GM10266 (cell line): ENCODE measurements at regions not wholly inside any gene's neighbourhood (a gene's known extent, or its start where the extent isn't known, plus 50 kb on each side); places are given as distances from the start of the nearest gene placed in this dataset.

ENCODE experiments used
- DNase-seq: peaks from one replicate; pipeline ENCODE4 v3.0.0; 2012; ENCODE audit errors: extremely low spot score
- CTCF ChIP-seq: IDR thresholded peaks from 2 replicates; pipeline ENCODE4 v1.5.1; 2012; ENCODE audit warnings: mild to moderate bottlenecking, low read depth; ENCODE audit not compliant: control insufficient read depth, insufficient read depth; ENCODE audit errors: missing control alignments

GRCh38 chr6:14917109-14917910, 328.6 kb upstream of the JARID2 start:
- no peak for DNase-seq
- no peak for TF ChIP-seq CTCF

- DNase-seq: no peak
- no peak for TF ChIP-seq CTCF
These were observed 327.5 kb upstream of the JARID2 start for GRCh38 chr6:14918200-14918907.

GRCh38 chr6:14919038-14919670, 326.7 kb upstream of the JARID2 start:
- no peak for TF ChIP-seq CTCF
- DNase-seq: no peak

- DNase-seq: no peak
- no peak for TF ChIP-seq CTCF
These were observed 325.6 kb upstream of the JARID2 start for GRCh38 chr6:14920276-14920675.

GRCh38 chr6:14921170-14921569, 324.7 kb upstream of the JARID2 start:
- no peak for DNase-seq
- no peak for TF ChIP-seq CTCF

- no peak for TF ChIP-seq CTCF
- no peak for DNase-seq
These were observed 323.8 kb upstream of the JARID2 start for GRCh38 chr6:14921878-14922671.
